Fibroblast of pulmonary artery (primary cell): ENCODE measurements at regions not wholly inside any gene's neighbourhood (a gene's known extent, or its start where the extent isn't known, plus 50 kb on each side); places are given as distances from the start of the nearest gene placed in this dataset.

Experiments used
- DNase-seq: peaks from one replicate; pipeline ENCODE4 v3.0.0-alpha.2; 2010; ENCODE audit warnings: low read depth
- H3K4me3 ChIP-seq: replicated peaks from 2 replicates; pipeline ENCODE4 v1.5.1; 2011; ENCODE audit warnings: low read depth, mild to moderate bottlenecking, control low read depth, low read length, moderate library complexity
- CTCF ChIP-seq: IDR thresholded peaks from 2 replicates; pipeline ENCODE4 v1.5.1; 2011; ENCODE audit warnings: mild to moderate bottlenecking, control low read depth, low read length, inconsistent platforms; ENCODE audit errors: missing control alignments

GRCh38 chr4:62550121-62550520, 1350.0 kb downstream of the ADGRL3 start:
- H3K4me3 ChIP-seq = no peak overlapping the region
- TF ChIP-seq CTCF = no peak
- no peak for DNase-seq

- DNase-seq = no peak
Measured at GRCh38 chr4:62549601-62550000, 1349.5 kb downstream of the ADGRL3 start.

GRCh38 chr4:62548765-62549164, 1348.6 kb downstream of the ADGRL3 start:
- TF ChIP-seq CTCF = no peak
- no peak overlapping the region for H3K4me3 ChIP-seq
- DNase-seq = no peak

More at GRCh38 chr4:62549601-62550000, 1349.5 kb downstream of the ADGRL3 start:
- no peak for TF ChIP-seq CTCF
- H3K4me3 ChIP-seq = no peak overlapping the region

GRCh38 chr4:62548108-62548524, 1348.0 kb downstream of the ADGRL3 start:
- no peak for TF ChIP-seq CTCF
- DNase-seq = peak; percentile 86
- no peak overlapping the region for H3K4me3 ChIP-seq

- DNase-seq = peak; percentile 58
- TF ChIP-seq CTCF = no peak
- H3K4me3 ChIP-seq = no peak overlapping the region
Measured at GRCh38 chr4:62544428-62544827, 1344.3 kb downstream of the ADGRL3 start.

- no peak overlapping the region for H3K4me3 ChIP-seq
- TF ChIP-seq CTCF = no peak
- DNase-seq = no peak
Measured at GRCh38 chr4:62543002-62543401, 1342.9 kb downstream of the ADGRL3 start.

GRCh38 chr4:62533573-62533972, 1333.4 kb downstream of the ADGRL3 start:
- no peak overlapping the region for H3K4me3 ChIP-seq
- no peak for DNase-seq
- TF ChIP-seq CTCF = no peak
